ENCODE measurements at regions not wholly inside any gene's neighbourhood (a gene's known extent, or its start where the extent isn't known, plus 50 kb on each side); places are given as distances from the start of the nearest gene placed in this dataset.

DNA sequence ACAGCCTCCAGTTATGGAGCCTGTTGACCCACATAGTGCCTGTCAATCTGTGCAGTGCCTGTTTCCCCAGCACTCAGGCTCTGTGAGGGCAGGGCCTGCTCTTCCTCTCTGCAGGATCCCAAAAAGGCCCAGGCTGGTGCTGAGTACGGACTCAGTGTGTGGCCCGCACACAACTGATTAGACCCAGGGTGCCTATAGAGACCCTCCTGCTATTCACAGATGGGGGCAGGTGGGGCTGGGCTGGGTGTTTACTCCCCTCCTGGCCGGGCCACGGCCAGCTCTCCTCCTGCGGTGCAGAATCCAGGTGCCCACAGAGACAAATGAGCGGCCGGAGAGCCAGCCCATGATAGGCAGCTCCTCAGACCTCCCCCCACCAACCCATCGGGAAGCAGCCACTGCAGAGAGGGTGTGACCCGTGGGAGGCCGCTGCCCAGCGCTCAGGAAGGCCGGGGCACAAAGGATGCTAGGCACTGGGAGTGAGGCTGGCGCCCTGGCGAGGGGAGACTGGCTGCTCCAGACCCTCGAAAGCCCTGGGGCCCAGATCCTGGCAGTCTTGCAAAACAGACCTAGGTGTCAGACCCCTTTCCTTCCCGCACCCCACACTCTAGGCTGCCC lies 239.0 kb downstream of the CTTN start:
- POLR2A ChIA-PET, result no interaction called here

DNA sequence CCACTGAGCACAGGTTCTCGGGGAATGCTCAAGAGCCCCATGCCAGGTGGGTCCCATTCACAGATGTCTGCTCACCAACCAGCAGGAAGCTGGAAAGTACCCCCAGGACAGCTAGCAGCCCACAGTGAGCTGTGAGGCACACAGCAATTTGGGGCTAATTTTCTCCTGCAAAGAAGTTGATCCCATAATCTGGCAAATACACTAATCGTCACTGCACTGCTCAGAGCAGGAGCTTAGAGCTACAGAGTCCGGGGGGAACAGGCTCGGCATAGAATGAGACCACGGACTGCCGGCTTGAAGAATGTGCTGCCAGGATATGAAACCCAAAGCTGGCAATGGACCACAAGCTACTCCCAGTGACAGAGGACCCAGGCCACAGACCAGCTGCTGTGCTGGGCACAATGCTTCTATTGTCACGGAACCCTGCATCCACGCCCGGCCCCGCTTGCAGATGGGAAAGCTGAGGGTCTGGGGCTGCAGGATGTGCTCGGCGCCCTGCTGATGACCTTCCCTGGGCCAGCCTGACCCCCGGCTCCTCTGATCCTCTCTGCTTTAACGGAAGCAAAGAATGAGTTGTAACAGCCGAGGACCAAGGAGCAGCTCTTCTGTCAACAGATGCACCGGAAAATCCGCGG lies 239.7 kb downstream of the CTTN start:
- TF ChIP-seq, protein P1, sequence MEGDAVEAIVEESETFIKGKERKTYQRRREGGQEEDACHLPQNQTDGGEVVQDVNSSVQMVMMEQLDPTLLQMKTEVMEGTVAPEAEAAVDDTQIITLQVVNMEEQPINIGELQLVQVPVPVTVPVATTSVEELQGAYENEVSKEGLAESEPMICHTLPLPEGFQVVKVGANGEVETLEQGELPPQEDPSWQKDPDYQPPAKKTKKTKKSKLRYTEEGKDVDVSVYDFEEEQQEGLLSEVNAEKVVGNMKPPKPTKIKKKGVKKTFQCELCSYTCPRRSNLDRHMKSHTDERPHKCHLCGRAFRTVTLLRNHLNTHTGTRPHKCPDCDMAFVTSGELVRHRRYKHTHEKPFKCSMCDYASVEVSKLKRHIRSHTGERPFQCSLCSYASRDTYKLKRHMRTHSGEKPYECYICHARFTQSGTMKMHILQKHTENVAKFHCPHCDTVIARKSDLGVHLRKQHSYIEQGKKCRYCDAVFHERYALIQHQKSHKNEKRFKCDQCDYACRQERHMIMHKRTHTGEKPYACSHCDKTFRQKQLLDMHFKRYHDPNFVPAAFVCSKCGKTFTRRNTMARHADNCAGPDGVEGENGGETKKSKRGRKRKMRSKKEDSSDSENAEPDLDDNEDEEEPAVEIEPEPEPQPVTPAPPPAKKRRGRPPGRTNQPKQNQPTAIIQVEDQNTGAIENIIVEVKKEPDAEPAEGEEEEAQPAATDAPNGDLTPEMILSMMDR (IDR thresholded peaks at IDR 0.05; ENCODE audit: insufficient read depth, low read length, missing control alignments), result no peak
- H3K4me3 ChIP-seq (ENCODE audit: low read depth, low read length), result no peak overlapping the region
- no peak for DNase-seq (ENCODE audit: low read depth, low spot score)
- POLR2A ChIA-PET, result no interaction called here
- CTCF ChIA-PET, result no interaction called here

More for the DNA sequence above, 239.0 kb downstream of the CTTN start:
- TF ChIP-seq, protein P1 (IDR thresholded peaks at IDR 0.05; ENCODE audit: insufficient read depth, low read length, missing control alignments), result no peak
- no peak overlapping the region for H3K4me3 ChIP-seq (ENCODE audit: low read depth, low read length)
- CTCF ChIA-PET, result no interaction called here
- DNase-seq (ENCODE audit: low read depth, low spot score), result no peak

DNA sequence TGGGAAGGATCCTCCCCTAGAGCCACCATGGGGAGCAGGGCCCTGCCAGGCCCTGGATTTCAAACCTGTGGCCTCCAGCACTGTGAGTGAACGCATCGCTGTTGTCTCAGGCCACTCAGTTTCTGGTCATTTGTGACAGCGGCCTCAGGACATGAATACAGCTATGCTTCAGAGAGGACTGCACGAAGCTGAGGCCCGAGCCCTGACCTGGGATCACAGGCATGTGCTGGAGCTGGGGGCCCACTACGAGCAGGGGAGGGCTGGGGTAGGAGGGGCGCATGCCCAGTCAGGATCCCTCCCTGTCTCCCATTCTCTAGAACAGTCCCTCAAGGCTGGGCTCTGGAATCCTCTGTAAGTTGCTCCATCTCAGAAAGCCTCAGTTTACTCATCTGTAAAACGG lies 242.1 kb downstream of the CTTN start:
- POLR2A ChIA-PET, result no interaction called here
- DNase-seq (ENCODE audit: low read depth, low spot score), result no peak
- TF ChIP-seq, protein P1 (IDR thresholded peaks at IDR 0.05; ENCODE audit: insufficient read depth, low read length, missing control alignments), result no peak
- no peak overlapping the region for H3K4me3 ChIP-seq (ENCODE audit: low read depth, low read length)
- CTCF ChIA-PET, result no interaction called here

DNA sequence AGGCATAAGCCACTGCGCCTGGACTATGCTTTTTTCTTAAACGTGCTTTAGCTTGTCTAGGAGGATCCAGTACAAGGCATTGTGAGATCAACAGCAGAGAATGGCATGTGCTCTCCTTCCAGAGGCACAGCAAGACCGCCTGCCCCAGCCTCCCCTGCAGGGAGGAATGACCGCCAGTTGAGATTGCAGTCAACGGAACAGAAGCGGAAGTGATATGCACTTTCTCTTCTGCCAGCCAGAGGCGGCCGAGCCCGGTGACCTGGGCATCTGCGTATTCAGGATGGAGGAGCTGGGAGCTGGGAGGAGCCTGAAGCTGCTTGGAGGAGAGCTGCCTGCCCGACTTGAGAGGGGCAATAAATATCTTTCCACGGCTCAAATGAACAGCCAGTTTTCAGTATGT lies 243.0 kb downstream of the CTTN start:
- TF ChIP-seq, protein P1 (IDR thresholded peaks at IDR 0.05; ENCODE audit: insufficient read depth, low read length, missing control alignments), result no peak
- H3K4me3 ChIP-seq (ENCODE audit: low read depth, low read length), result no peak overlapping the region
- no peak for DNase-seq (ENCODE audit: low read depth, low spot score)
- CTCF ChIA-PET, result no interaction called here
- POLR2A ChIA-PET, result no interaction called here

DNA sequence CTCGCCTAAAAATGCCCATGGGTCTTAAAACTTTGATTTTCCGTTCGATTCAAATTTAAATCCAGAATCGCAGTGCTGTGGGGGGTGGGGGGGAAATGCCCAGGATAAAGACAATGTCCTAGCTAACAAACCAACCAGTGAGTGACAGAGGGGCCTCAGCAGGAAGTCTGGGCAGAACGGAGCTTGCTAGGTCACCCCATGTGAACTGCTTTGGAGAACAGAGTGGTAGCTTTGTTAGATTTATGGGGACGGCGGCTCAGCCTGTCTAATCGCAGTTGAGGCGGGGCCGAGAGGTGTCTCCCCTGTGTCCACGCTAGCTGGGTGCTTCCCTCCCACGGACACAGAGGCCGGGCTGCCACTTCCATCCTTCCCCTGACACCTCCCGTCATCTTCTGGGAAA lies 243.9 kb downstream of the CTTN start:
- TF ChIP-seq, protein P1 (IDR thresholded peaks at IDR 0.05; ENCODE audit: insufficient read depth, low read length, missing control alignments), result no peak

DNA sequence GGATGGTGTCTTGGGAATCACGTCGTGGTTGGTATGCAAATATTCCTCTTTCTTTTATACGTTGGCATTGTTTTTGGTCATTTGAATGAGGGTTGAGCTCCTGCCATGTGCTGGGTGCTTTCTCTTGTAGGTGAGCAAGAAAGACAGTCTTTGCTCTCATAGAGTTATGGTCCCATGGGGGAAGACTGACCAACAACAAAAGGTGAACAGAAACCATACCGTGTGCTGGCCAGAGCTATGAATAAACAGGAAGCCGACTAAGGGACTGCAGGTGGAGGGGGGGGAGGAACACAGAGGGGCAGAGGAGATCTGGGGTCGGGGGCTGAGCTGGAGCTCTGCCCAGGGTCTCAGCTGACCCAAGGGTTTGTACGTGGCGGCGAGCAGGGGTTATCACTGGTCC lies 245.3 kb downstream of the CTTN start:
- ChIA-PET CTCF (no interaction called here), POLR2A (no interaction called here)
- no peak for DNase-seq (ENCODE audit: low read depth, low spot score)
- no peak overlapping the region for H3K4me3 ChIP-seq (ENCODE audit: low read depth, low read length)
- TF ChIP-seq, protein P1 (IDR thresholded peaks at IDR 0.05; ENCODE audit: insufficient read depth, low read length, missing control alignments), result no peak

More for the DNA sequence above, 243.9 kb downstream of the CTTN start:
- POLR2A ChIA-PET, result no interaction called here
- CTCF ChIA-PET, result no interaction called here
- no peak overlapping the region for H3K4me3 ChIP-seq (ENCODE audit: low read depth, low read length)
- DNase-seq (ENCODE audit: low read depth, low spot score), result no peak

Measured in AG04449 (cell line).